Mucosa of descending colon (tissue), 3 donors: ENCODE measurements at regions not wholly inside any gene's neighbourhood (a gene's known extent, or its start where the extent isn't known, plus 50 kb on each side); places are given as distances from the start of the nearest gene placed in this dataset.

ENCODE experiments used
- ATAC-seq: fragments of 200-7000 bp; cut with Tn5 transposase; one replicate; pipeline ENCODE4 v1.9.1; 2020; ENCODE audit warnings: mild to moderate bottlenecking, moderate library complexity
- DNase-seq, 3 donors: peaks; one replicate each; pipeline ENCODE4 v3.0.0-alpha.2; 2020
- H3K36me3 ChIP-seq: fragments of 200-600 bp; one replicate; pipeline ENCODE4 v1.8.0; 2021; ENCODE audit warnings: low read depth, mild to moderate bottlenecking
- H3K4me1 ChIP-seq: fragments of 200-600 bp; one replicate; pipeline ENCODE4 v1.8.0; 2021; ENCODE audit warnings: low read depth, mild to moderate bottlenecking
- H3K4me3 ChIP-seq: fragments of 200-600 bp; one replicate; pipeline ENCODE4 v1.8.0; 2021; ENCODE audit warnings: mild to moderate bottlenecking
- H3K9me3 ChIP-seq: fragments of 200-600 bp; one replicate; pipeline ENCODE4 v1.8.0; 2021; ENCODE audit warnings: mild to moderate bottlenecking
- CTCF ChIP-seq: fragments of 200-600 bp; IDR thresholded peaks from one replicate; pipeline ENCODE4 v1.8.0; 2022; ENCODE audit warnings: antibody characterized with exemption, mild to moderate bottlenecking
- intact Hi-C, 2 donors: fragments of 100-400 bp; cut with DNase I in 1 of 2; cut with micrococcal nuclease in 1 of 2; formaldehyde crosslinking; loops; one replicate each; pipeline versions ENCODE4 v1.11.0 to v1.11.1; 2022; cut with DNase I, micrococcal nuclease
- donor health status: DM: no; HTN: no; CAD: no; lungs with moderate emphysema.
- donor health status: DM: no; HTN: no; CAD: no.
- donor health status: DM: no; HTN: yes; CAD: no.

- H3K9me3 ChIP-seq, result peaks cover 4% of the 10 kb centered on the region
- intact Hi-C loops, result no loop called here
- H3K36me3 ChIP-seq, result no peaks in the 10 kb centered on the region
- ATAC-seq, result no peak
- TF ChIP-seq CTCF, result no peak
- no peak for DNase-seq
- no peak overlapping the region for H3K4me3 ChIP-seq
- H3K4me1 ChIP-seq, result no peaks in the 10 kb centered on the region
Observed at GRCh38 chr16:13519871-13520270, 400.1 kb upstream of the ERCC4 start.

DNA sequence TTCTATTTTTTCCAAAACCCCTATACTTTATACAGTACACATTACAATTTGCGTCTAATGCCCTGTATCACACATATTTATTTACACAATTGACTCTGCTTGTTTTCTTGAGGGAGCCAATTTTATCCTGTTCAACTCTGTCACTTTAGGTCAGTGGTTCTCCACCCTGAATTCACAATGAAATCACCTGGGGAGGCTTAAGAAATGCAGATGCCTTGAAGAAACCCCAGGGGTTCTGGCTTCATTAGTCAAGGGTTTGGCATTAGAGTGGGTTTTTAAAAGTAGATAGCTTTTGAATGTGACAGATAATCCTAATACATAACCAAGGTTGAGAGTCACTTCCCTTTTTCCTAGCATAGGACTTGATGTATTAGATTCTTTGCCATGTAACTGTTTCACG lies 398.6 kb upstream of the ERCC4 start:
- no peaks in the 10 kb centered on the region for H3K36me3 ChIP-seq
- intact Hi-C loops, result no loop called here
- DNase-seq, result no peak

DNA sequence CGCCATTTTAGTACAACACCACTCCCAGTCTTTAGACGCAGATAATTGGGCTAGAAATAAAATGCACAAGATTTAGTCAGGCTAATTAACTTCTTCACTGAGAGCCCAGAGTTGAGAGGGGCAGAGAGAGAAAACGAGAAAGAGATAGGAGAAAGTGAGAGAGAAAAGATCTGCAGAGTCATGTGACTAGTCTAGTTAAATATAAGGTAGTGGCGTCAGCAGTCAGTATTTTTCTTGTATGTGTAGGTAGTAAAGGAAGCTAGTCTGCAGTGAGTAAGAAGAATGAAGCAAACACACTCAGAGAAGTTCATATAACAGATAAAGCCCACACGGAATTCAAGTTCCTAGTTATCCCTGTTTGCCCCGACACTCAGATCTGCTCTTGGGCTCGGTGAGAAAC lies 392.6 kb upstream of the ERCC4 start:
- Histone ChIP-seq H3K9me3 (peaks cover 6% of the 10 kb centered on the region), H3K36me3 (no peaks in the 10 kb centered on the region), H3K4me3 (no peak overlapping the region), H3K4me1 (no peaks in the 10 kb centered on the region)
- no peak for TF ChIP-seq CTCF
- no peak for ATAC-seq
- no peak for DNase-seq
- intact Hi-C loops, result no loop called here

More for the DNA sequence above, 398.6 kb upstream of the ERCC4 start:
- no peak for TF ChIP-seq CTCF
- Histone ChIP-seq H3K9me3 (no peaks in the 10 kb centered on the region), H3K4me3 (no peak overlapping the region), H3K4me1 (no peaks in the 10 kb centered on the region)
- no peak for ATAC-seq

- ATAC-seq (no peak), DNase-seq (no peak)
- intact Hi-C loops, result no loop called here
- TF ChIP-seq CTCF, result no peak
- no peaks in the 10 kb centered on the region for H3K36me3 ChIP-seq
- no peak overlapping the region for H3K4me3 ChIP-seq
- no peaks in the 10 kb centered on the region for H3K4me1 ChIP-seq
- peaks cover 6% of the 10 kb centered on the region for H3K9me3 ChIP-seq
Observed at GRCh38 chr16:13528691-13529090, 391.3 kb upstream of the ERCC4 start.

GRCh38 chr16:13529193-13529982 lies 390.6 kb upstream of the ERCC4 start:
- Histone ChIP-seq H3K4me1 (no peaks in the 10 kb centered on the region), H3K36me3 (no peaks in the 10 kb centered on the region), H3K9me3 (peaks cover 6% of the 10 kb centered on the region), H3K4me3 (no peak overlapping the region)
- no peak for TF ChIP-seq CTCF
- no peak for ATAC-seq
- no peak for DNase-seq
- intact Hi-C loops, result no loop called here
